Activated CD8-positive, alpha-beta memory T cell treated with anti-CD3 and anti-CD28 coated beads, Interleukin-2, amount 50 U/mL, for 24 hours (primary cell): ENCODE measurements at regions not wholly inside any gene's neighbourhood (a gene's known extent, or its start where the extent isn't known, plus 50 kb on each side); places are given as distances from the start of the nearest gene placed in this dataset.
"Not testable (repeated sequence)": the region's sequence is repeated elsewhere in the genome, so short reads cannot be mapped to it uniquely, and the experiment has no call there.

Source experiments
- DNase-seq: peaks from one replicate; pipeline ENCODE4 v3.0.0-alpha.2; 2020; ENCODE audit errors: extremely low read depth

GRCh38 chr2:176851200-176851888 is 361.2 kb upstream of the HNRNPA3 start:
- DNase-seq, result no peak

GRCh38 chr2:176851889-176852483 is 360.6 kb upstream of the HNRNPA3 start:
- no peak for DNase-seq

- no peak for DNase-seq
Observed at GRCh38 chr2:176852667-176853066, 359.9 kb upstream of the HNRNPA3 start.

GRCh38 chr2:176854062-176854461 is 358.5 kb upstream of the HNRNPA3 start:
- DNase-seq, result no peak

GRCh38 chr2:176854878-176855277 is 357.7 kb upstream of the HNRNPA3 start:
- no peak for DNase-seq

GRCh38 chr2:176856683-176857082 is 355.9 kb upstream of the HNRNPA3 start:
- DNase-seq, result no peak

GRCh38 chr2:176865336-176865735 is 347.3 kb upstream of the HNRNPA3 start:
- no peak for DNase-seq

- DNase-seq, result no peak
Observed at GRCh38 chr2:176872406-176872805, 340.2 kb upstream of the HNRNPA3 start.

GRCh38 chr2:176873403-176873802 is 339.2 kb upstream of the HNRNPA3 start:
- no peak for DNase-seq

- DNase-seq, result no peak
Observed at GRCh38 chr2:176876493-176877103, 336.0 kb upstream of the HNRNPA3 start.

GRCh38 chr2:176879426-176879995 is 333.1 kb upstream of the HNRNPA3 start:
- no peak for DNase-seq

GRCh38 chr2:176882045-176882444 is 330.5 kb upstream of the HNRNPA3 start:
- not testable (repeated sequence) for DNase-seq

GRCh38 chr2:176885001-176885643 is 327.5 kb upstream of the HNRNPA3 start:
- DNase-seq, result no peak

GRCh38 chr2:176885661-176886060 is 326.9 kb upstream of the HNRNPA3 start:
- DNase-seq, result no peak

- no peak for DNase-seq
Observed at GRCh38 chr2:176891105-176891504, 321.5 kb upstream of the HNRNPA3 start.

- no peak for DNase-seq
Observed at GRCh38 chr2:176891857-176892256, 320.7 kb upstream of the HNRNPA3 start.

GRCh38 chr2:176892676-176893226 is 319.8 kb upstream of the HNRNPA3 start:
- no peak for DNase-seq

- DNase-seq, result no peak
Observed at GRCh38 chr2:176895158-176895557, 317.4 kb upstream of the HNRNPA3 start.

- no peak for DNase-seq
Observed at GRCh38 chr2:176902454-176902853, 310.1 kb upstream of the HNRNPA3 start.

GRCh38 chr2:176904053-176904452 is 308.5 kb upstream of the HNRNPA3 start:
- not testable (repeated sequence) for DNase-seq

GRCh38 chr2:176907341-176907740 is 305.3 kb upstream of the HNRNPA3 start:
- DNase-seq, result no peak

- DNase-seq, result no peak
Observed at GRCh38 chr2:176910828-176911227, 301.8 kb upstream of the HNRNPA3 start.
